Neural cell (in vitro differentiated cells): ENCODE measurements at regions not wholly inside any gene's neighbourhood (a gene's known extent, or its start where the extent isn't known, plus 50 kb on each side); places are given as distances from the start of the nearest gene placed in this dataset.

Experiments used
- EP300 ChIP-seq: fragments of 450-650 bp; conservative IDR thresholded peaks from 2 replicates; pipeline ENCODE4 v1.6.1; 2014; ENCODE audit warnings: antibody characterized with exemption, mild to moderate bottlenecking, moderate library complexity; ENCODE audit not compliant: poor library complexity, severe bottlenecking
- EZH2 ChIP-seq: fragments of 200-600, 300-800 bp; shearing (Covaris generic), sonication (generic); IDR thresholded peaks from 2 replicates; pipeline ENCODE4 v1.6.1; 2014; ENCODE audit warnings: antibody characterized with exemption, low read length, borderline replicate concordance, mild to moderate bottlenecking; ENCODE audit not compliant: insufficient read depth, poor library complexity, severe bottlenecking
- MXI1 ChIP-seq: fragments of 450-650 bp; conservative IDR thresholded peaks from 2 replicates; pipeline ENCODE4 v1.6.1; 2014; ENCODE audit warnings: antibody characterized with exemption, mild to moderate bottlenecking; ENCODE audit not compliant: poor library complexity, severe bottlenecking
- POLR2AphosphoS5 ChIP-seq: IDR thresholded peaks from 2 replicates; pipeline ENCODE4 v1.6.1; 2012
- RAD21 ChIP-seq: fragments of 450-650 bp; conservative IDR thresholded peaks from 2 replicates; pipeline ENCODE4 v1.6.1; 2014; ENCODE audit warnings: antibody characterized with exemption, mild to moderate bottlenecking, moderate library complexity
- TF ChIP-seq, protein P1 (sequence below): fragments of 450-650 bp; IDR thresholded peaks from 2 replicates; pipeline ENCODE4 v1.5.1; 2014; ENCODE audit warnings: antibody characterized with exemption, mild to moderate bottlenecking, moderate library complexity; ENCODE audit not compliant: poor library complexity, severe bottlenecking

DNA sequence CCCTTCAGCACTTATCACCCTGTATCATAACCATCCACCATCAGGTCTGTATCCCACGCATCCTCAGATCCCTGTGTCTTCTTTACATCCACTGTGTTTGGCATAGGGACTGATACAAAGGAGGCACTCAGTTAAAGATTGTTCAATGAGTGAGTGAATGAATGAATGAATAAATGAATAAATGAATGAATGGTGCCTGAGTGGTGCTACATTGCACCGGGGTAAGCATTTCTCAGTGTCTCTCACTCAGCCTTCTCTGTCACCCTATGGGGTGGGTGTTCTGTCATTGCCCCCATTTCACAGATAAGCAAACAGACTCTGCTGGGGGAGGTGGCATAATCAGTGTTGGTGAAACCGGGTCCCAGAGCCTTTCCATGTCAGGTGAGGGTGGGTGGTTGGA lies 56.6 kb upstream of the ID3 start:
- TF ChIP-seq POLR2AphosphoS5 (no peak), RAD21 (no peak), EZH2 (no peak), MXI1 (no peak), EP300 (no peak)
- TF ChIP-seq, protein P1, sequence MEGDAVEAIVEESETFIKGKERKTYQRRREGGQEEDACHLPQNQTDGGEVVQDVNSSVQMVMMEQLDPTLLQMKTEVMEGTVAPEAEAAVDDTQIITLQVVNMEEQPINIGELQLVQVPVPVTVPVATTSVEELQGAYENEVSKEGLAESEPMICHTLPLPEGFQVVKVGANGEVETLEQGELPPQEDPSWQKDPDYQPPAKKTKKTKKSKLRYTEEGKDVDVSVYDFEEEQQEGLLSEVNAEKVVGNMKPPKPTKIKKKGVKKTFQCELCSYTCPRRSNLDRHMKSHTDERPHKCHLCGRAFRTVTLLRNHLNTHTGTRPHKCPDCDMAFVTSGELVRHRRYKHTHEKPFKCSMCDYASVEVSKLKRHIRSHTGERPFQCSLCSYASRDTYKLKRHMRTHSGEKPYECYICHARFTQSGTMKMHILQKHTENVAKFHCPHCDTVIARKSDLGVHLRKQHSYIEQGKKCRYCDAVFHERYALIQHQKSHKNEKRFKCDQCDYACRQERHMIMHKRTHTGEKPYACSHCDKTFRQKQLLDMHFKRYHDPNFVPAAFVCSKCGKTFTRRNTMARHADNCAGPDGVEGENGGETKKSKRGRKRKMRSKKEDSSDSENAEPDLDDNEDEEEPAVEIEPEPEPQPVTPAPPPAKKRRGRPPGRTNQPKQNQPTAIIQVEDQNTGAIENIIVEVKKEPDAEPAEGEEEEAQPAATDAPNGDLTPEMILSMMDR = no peak
